ENCODE measurements at regions not wholly inside any gene's neighbourhood (a gene's known extent, or its start where the extent isn't known, plus 50 kb on each side); places are given as distances from the start of the nearest gene placed in this dataset.

GRCh38 chr18:44474067-44474411, 206.6 kb upstream of the SETBP1 start:
- FAIRE-seq (no peak), DNase-seq (ENCODE audit: low spot score) (no peak)

GRCh38 chr18:44474591-44474990, 206.1 kb upstream of the SETBP1 start:
- no peak for DNase-seq (ENCODE audit: low spot score)
- FAIRE-seq = no peak

GRCh38 chr18:44482761-44483160, 197.9 kb upstream of the SETBP1 start:
- no peak for DNase-seq (ENCODE audit: low spot score)

GRCh38 chr18:44495151-44495550, 185.5 kb upstream of the SETBP1 start:
- FAIRE-seq (no peak), DNase-seq (ENCODE audit: low spot score) (no peak)

More at GRCh38 chr18:44482761-44483160, 197.9 kb upstream of the SETBP1 start:
- no peak for FAIRE-seq

- no peak for FAIRE-seq
Observed at GRCh38 chr18:44497311-44497710, 183.4 kb upstream of the SETBP1 start.

GRCh38 chr18:44497757-44498490, 182.8 kb upstream of the SETBP1 start:
- no peak for FAIRE-seq

More at GRCh38 chr18:44497311-44497710, 183.4 kb upstream of the SETBP1 start:
- no peak for DNase-seq (ENCODE audit: low spot score)

GRCh38 chr18:44500808-44501610, 179.7 kb upstream of the SETBP1 start:
- FAIRE-seq (no peak), DNase-seq (ENCODE audit: low spot score) (no peak)

More at GRCh38 chr18:44497757-44498490, 182.8 kb upstream of the SETBP1 start:
- DNase-seq (ENCODE audit: low spot score) = no peak

- no peak for DNase-seq (ENCODE audit: low spot score)
- FAIRE-seq = no peak
Observed at GRCh38 chr18:44502221-44502620, 178.5 kb upstream of the SETBP1 start.

GRCh38 chr18:44502790-44503189, 177.9 kb upstream of the SETBP1 start:
- DNase-seq (ENCODE audit: low spot score) (no peak), FAIRE-seq (no peak)

GRCh38 chr18:44503854-44504253, 176.8 kb upstream of the SETBP1 start:
- no peak for FAIRE-seq
- DNase-seq (ENCODE audit: low spot score) = no peak

- no peak for FAIRE-seq
- no peak for DNase-seq (ENCODE audit: low spot score)
Observed at GRCh38 chr18:44507729-44508325, 172.9 kb upstream of the SETBP1 start.

- no peak for FAIRE-seq
- no peak for DNase-seq (ENCODE audit: low spot score)
Observed at GRCh38 chr18:44508474-44508873, 172.2 kb upstream of the SETBP1 start.

- FAIRE-seq (no peak), DNase-seq (ENCODE audit: low spot score) (no peak)
Observed at GRCh38 chr18:44509048-44509447, 171.6 kb upstream of the SETBP1 start.

GRCh38 chr18:44510390-44510789, 170.3 kb upstream of the SETBP1 start:
- DNase-seq (ENCODE audit: low spot score) = no peak
- FAIRE-seq = no peak

GRCh38 chr18:44513233-44513632, 167.5 kb upstream of the SETBP1 start:
- DNase-seq (ENCODE audit: low spot score) = no peak
- no peak for FAIRE-seq

GRCh38 chr18:44514106-44514505, 166.6 kb upstream of the SETBP1 start:
- DNase-seq (ENCODE audit: low spot score) (no peak), FAIRE-seq (no peak)

GRCh38 chr18:44514766-44515165, 165.9 kb upstream of the SETBP1 start:
- DNase-seq (ENCODE audit: low spot score) (no peak), FAIRE-seq (no peak)

GRCh38 chr18:44516450-44516849, 164.2 kb upstream of the SETBP1 start:
- no peak for FAIRE-seq
- no peak for DNase-seq (ENCODE audit: low spot score)

GRCh38 chr18:44517136-44517535, 163.6 kb upstream of the SETBP1 start:
- FAIRE-seq = no peak
- DNase-seq (ENCODE audit: low spot score) = no peak

- FAIRE-seq (no peak), DNase-seq (ENCODE audit: low spot score) (no peak)
Observed at GRCh38 chr18:44518091-44518615, 162.5 kb upstream of the SETBP1 start.

GRCh38 chr18:44518666-44519065, 162.0 kb upstream of the SETBP1 start:
- no peak for FAIRE-seq
- no peak for DNase-seq (ENCODE audit: low spot score)

Measured in urothelium cell line (cell line).